Stimulated activated naive CD8-positive, alpha-beta T cell treated with anti-CD3 and anti-CD28 coated beads, Interleukin-15, Interleukin-2, amounts not matched to agents 100 U/mL and 50 U/mL, for 24 hours (primary cell): ENCODE measurements at regions not wholly inside any gene's neighbourhood (a gene's known extent, or its start where the extent isn't known, plus 50 kb on each side); places are given as distances from the start of the nearest gene placed in this dataset.
"Not testable (repeated sequence)": the region's sequence is repeated elsewhere in the genome, so short reads cannot be mapped to it uniquely, and the experiment has no call there.

Source experiments
- ATAC-seq: fragments of 150-1000 bp; cut with Tn5 transposase; one replicate; pipeline ENCODE4 v1.10.0; 2021
- DNase-seq: peaks from one replicate; pipeline ENCODE4 v3.0.0; 2021

DNA sequence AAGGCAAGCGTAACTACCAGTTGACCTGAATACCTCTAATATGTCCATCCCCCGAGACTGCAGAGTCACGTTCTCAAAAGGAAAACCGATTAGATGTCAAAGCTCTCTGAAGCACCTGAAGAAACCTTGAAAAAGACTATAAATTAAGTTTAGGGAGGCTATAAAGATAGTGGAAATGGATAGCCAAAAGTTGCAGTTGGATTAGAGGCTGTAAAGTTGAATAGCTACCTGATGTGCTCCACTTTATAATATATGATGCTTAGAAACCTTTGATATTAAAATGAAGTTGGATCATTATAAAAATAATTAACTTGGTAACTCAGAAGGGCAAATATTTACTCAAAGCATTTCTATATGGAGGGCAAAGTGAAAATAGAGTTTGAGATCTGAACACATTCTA lies 506.6 kb upstream of the AGA start:
- no peak for ATAC-seq
- DNase-seq: no peak

DNA sequence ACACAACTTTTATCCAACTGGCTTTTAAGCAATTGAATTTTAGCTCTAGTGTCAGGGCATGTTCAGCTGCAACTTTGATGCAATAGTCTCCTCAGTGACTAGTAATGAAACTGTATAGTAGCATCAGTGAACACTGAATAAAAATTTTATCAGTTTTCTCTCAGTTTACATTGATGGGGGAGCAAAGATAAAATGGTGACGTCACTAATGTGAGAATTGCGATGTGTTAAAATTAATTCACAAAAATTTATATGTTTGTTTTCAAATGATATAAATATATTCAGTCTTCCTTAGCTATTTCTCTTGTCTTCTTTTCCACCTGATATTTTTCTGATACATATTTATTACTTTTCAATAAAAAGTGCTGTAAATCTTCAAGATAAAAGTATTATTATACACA lies 508.8 kb upstream of the AGA start:
- ATAC-seq: no peak
- DNase-seq: no peak

DNA sequence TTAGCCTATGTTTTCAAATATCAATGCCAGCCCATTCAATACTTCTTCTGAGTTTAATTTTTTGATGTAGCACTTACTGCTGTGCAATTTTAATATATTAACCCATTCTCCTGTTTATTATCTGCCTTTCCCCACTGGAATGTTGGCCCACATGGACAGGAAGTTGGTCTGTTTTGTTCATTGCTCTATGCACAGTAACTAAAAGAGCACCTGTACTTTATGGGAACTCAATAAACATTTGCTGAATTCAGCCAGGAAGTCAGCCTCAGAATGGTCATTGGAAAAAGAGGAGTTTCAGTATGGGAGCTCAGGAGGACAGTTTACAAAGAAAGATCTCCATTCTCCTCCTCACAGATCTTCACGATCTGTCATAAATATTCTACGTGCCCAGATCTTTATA lies 510.5 kb upstream of the AGA start:
- no peak for DNase-seq
- ATAC-seq: no peak

DNA sequence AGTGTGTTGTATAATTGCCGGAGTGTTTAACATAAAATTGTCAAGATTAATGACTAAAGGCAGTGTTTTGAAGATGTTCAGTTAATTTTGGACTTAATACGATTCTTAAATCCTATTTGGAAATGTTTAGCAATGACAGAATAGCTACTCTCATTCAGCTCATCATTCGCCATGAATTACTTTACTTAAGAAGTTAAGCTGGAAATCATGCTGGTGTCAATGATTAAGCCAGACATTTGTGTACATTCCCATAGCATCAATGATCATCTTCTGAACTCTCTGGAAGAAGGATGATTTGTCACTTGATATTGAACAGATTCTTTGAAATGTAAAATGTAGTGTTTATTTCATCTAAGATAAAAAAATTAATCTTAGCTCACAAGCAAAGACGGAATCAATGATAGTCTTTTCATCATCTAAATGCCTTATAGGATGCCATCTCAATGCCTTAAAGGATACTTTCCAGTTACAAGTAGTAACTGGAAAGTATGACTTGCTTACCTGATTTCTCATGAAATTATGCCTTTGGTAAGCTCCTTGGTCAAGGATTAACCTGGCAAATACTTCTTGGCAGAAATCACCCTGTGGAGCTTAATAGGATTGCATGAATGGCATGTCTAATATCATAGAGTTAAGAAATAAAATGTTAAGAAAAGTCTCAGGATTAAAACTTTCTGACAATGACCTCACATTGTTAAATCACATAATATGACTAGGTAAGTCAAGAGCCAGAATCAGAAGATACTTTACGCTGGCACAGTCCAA lies 515.5 kb upstream of the AGA start:
- DNase-seq: no peak
- no peak for ATAC-seq

DNA sequence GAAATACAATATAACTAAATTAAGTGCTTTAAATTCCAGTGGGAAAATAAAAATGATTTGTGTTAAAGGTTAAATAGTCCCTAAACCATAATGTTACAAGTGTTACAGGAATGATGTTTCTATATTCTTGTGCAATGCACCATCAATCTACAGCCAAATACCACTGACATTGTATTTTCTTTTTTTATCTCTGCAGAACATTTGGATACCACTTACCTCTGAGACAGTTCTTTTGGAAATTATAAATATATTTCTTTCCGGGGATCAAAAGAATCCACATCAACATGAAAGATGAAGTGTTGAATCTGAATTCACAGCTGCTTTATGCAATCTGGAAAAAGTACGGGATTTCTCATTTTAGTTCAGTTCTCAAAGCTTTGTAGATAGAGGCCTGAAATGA lies 518.3 kb upstream of the AGA start:
- DNase-seq (no peak), ATAC-seq (no peak)

DNA sequence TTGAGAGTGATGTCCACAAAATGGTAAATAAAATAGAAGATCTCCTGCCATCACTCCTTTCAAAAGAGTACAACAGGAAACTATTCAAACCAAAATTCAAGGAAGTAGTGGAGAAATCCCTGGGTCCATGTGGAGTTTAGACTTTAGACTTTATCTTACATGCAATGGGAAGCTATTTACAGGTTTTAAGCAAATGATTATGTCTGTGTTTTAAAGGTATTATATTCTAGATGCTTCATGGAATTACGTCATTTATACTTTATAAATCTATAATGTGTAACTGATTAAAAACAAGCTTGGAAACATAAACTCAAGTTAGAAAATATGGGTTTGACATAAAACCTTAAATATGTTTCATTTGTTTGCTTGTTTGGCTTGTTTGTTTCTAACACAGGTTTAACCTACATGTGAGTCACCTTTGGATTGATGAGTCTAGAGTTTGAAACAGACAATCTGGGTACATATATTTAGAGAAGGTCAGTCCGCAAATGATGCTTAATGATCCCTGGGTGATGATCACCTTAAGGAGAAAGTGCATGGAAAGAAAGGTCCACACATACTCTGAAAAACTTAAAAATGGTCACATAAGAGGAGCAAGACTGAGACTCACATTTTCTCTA lies 519.6 kb upstream of the AGA start:
- no peak for DNase-seq

DNA sequence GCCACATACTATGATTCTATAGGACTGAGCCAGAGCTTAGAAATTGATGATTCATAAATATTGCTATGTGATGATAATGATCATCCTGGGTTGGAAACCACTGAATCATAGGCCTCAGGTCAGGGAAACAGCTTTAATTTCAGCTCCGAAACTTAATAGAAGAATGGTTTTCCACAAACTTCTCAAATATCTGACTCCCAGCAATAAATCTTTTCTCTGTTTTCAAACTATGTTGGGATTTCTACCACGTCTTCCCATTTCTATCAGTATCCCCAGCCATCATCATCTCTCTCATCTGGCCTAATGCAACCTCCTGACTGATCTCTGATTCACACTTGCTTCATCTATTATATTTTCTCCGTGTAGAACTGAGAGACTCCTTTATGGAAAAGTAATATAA lies 521.8 kb upstream of the AGA start:
- no peak for DNase-seq

More for the DNA sequence above, 519.6 kb upstream of the AGA start:
- no peak for ATAC-seq

DNA sequence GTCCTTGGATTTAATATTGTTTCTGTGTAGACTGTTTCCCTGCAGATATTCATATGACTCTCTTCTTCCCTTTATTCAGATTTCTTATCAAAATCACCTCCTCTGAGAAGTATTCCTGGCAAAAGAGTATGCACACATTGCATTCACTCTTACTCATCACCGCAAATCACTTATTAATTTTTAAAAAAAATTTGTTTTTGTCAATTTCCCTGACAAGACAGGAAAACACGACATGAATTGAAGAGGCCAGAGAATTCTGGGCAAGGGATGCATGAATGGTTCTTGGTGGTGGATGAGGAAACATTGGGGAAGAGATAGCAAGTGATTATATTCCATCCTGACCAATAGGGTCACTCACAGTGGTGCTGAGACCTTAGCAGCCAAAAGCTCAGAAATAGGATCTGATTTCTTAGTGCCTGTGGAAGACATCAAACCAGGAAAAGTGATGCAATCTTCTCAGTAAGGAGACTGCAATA lies 522.5 kb upstream of the AGA start:
- DNase-seq: no peak
- ATAC-seq: no peak

More for the DNA sequence above, 521.8 kb upstream of the AGA start:
- ATAC-seq: no peak

DNA sequence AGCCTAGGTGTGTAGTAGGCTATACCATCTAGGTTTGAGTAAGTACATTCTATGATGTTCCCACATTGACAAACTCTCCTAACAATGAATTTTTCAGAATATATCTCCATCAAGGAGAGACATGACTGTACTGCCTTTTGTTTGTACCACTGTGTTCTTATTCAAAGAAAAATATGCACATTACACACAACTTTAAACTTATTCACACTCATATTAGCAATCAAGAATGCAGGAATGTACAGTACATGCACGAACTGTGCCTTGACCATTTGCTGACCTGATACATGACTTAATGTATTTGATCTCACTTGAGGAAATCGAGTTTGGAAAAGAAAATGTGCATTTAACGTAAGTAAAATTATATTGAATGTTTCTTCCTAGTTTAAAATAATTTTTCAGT lies 525.1 kb upstream of the AGA start:
- DNase-seq (no peak), ATAC-seq (no peak)

DNA sequence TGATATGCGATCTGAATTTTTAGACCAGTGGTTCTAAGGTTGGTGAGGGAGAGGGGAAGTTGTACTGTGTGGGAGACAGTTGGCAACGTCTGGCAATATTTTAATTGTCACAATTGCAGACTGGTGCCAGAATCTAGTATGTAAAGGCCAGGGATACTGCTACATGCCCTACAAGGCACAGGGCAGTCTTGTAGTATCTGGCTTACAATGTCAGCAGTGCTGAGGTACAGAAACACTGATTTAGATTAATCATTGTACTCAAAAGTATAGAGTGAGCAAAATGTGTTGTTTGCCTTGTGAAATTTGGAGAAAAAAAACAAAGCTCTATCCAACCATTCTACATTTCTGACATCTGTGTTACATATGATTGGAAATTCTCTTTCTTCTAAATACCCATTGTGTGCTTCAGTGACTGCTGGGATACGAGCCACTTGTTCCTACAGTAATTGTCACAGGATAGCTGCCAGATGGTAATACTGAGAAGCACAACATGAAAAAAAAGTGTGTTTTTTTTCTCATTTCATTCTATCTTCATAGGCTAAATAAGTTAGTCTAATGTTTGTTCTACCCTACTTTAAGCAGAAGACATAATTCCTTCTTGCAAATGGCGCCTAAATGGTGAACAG lies 526.7 kb upstream of the AGA start:
- no peak for DNase-seq
- ATAC-seq: no peak

DNA sequence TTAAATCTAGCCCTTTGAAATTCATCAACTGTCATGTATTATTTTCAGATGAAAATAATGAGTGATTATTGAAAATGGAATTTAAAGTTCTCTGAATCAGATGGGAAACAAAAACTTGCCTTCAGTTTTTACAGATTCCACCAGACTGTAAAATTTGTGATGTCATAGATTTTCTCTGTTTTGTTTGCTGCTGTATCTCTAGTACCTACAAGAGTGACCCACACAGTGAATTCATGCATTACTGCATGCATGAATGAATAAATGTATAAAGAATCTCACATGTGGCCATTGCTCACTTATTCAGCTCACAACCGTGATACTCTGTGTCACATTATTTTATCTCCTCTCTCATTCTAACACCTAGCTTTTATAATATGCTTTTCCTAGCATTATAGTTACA lies 532.2 kb upstream of the AGA start:
- ATAC-seq: no peak
- no peak for DNase-seq

DNA sequence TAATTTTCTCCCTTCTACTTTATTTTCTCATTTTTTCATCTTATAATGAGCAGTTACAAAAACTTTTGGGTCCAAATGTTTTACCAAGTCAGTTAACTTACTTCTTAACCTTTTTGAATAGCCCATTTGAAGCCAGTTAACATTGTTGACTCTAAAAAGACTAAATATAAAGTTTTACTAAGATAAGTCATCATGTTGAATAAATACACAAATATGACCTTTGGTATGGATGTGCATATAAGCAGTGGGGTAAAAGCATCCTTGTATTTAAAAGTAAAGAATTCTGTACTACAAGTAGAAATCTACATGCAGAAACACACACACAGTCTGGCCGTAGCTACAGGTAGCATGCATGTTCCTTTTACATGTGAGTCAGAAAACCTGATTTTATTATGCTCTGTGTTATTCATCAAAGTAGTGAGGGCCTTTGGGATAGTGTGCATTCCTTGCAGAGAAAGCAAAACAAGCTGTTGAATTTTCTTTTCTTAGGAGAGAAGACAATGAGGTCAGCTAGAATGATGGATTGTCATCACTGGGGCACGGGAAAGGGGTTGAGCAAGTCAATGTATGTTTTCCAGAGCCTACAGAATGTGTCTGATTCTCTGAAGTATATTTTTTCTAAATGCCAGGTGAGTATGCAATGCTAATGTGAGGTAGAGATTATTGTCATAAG lies 533.2 kb upstream of the AGA start:
- DNase-seq (no peak), ATAC-seq (no peak)

DNA sequence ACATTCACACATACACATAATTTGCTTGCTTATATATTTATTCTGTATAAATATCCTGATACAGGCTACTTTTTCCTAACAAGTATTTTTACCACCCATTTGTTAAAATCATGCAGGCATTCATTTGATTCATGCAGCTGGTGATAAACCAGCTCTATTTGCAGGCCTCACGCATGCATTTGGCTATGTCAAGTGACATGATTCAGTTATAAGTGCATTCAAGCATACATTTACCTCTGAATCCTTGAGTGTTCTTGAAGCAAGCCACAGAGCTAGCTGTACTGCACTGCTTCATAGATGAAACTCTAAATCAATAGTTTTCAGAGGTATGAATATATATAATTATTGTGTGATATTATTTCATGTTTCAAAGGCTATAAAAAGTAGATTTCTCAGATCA lies 544.0 kb upstream of the AGA start:
- DNase-seq (no peak), ATAC-seq (no peak)

DNA sequence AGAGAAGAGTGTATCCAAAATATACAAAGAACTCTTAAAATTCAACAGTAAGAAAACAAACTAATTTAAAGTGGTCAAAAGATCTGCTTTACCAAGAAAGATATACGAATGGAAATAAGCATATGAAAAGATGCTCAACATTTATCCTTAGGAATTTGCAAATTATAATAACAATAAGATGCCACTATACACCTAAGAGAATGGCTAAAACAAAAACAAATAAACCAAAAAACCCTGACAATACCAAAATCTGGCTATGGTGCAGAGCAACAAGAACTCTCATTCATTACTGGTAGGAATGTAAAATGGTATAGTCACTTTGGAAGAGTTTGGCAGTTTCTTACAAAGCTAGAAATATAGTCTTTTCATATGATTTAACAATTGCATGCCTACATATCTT lies 545.7 kb upstream of the AGA start:
- DNase-seq (no peak), ATAC-seq (no peak)

DNA sequence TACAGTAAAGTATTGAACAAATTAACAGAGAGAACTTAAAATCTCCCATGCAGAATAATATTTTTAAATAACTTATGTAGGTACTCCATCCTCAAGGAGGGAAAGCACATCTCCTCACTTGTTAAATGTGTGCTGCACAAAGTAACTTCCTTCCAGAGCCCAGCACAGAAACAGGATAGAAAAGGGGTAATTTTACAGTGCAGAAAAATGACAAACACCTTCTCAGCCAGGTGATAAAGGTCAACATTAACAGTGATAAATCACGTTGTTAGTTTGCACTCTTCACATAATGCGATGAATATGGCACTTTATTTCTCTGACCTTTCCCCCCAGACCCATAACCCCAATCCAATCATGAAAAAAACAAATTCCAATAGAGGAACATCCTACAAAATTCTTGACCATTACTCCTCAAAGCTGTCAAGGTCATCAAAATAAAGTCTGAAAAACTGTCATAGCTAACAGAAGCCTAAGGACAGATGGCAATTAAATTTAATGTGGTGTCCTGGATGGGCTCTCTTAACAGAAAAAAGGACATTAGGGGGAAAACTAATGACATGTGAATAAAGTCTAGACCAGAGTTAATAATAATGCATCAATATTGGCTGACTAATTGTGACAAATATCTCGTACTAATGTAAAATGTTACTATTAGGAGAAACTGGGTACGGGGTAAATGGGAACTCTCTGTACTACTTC lies 547.4 kb upstream of the AGA start:
- DNase-seq: no peak
- ATAC-seq: no peak

DNA sequence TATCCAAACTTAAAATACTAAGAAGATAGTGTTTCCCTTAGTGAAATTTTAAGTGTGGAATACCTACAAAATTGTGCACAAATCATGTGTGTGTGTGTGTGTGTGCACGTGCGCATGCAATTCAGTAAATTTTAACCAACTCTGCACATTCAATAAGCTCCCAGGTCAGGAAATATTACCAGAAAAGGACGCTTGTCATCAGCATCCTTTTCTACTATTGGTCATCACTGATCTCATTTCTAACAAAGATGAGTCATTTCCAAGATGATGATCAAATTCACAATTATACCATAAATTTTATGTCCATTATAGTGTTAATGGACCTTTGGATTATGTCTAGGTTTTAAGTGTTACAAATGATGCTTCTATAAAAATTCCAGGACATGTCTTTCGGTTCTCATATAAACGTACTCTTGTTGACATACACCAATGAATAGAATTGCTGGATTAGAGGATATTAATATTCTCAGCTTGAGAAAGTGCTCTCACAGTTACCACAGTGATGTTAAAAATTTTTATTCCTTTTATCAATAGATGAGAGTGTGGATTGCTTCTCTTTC lies 560.9 kb upstream of the AGA start:
- DNase-seq: no peak
- ATAC-seq: no peak

DNA sequence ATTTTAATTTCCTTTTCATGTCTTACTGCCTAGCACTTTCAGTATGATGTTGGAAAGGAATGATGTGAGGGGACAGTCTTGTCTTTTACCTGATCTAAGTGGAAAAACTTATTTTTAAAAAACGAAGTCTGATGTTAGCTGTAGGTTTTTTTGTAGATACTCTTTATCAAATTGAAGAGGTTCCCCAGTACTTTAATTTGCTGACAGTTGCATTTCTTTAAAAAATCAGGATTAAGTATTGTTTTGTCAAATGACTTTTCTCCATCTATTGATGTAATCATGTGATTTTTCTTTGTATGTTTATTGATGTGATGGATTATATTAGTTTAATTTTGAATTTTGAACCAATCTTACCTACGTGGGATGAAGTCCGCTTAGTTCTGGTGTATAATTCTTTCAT lies 568.4 kb upstream of the AGA start:
- no peak for ATAC-seq
- no peak for DNase-seq

DNA sequence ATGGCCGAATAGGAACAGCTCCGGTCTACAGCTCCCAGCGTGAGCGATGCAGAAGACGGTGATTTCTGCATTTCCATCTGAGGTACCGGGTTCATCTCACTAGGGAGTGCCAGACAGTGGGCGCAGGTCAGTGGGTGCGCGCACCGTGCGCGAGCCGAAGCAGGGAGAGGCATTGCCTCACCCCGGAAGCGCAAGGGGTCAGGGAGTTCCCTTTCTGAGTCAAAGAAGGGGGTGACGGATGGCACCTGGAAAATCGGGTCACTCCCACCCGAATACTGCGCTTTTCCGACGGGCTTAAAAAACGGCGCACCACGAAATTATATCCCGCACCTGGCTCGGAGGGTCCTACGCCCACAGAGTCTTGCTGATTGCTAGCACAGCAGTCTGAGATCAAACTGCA lies 572.8 kb upstream of the AGA start:
- not testable (repeated sequence) for ATAC-seq, DNase-seq

DNA sequence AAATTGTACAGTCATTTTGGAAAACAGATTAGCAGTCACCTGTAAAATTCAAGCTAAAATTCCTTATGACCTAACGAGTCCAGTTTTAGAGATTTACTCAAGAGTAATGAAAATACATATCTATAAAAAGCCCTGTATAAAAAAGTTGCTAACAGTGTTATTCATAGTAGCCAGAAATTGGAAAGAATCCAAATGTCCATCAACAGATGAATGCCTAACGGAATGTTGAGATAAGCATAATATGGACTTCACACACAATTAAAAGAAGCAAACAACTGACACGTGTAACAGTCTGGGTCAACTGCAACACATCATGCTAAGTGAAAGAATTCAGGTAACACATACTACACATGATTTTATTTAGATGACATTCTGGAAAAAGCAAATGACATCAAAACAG lies 584.8 kb upstream of the AGA start:
- no peak for ATAC-seq

DNA sequence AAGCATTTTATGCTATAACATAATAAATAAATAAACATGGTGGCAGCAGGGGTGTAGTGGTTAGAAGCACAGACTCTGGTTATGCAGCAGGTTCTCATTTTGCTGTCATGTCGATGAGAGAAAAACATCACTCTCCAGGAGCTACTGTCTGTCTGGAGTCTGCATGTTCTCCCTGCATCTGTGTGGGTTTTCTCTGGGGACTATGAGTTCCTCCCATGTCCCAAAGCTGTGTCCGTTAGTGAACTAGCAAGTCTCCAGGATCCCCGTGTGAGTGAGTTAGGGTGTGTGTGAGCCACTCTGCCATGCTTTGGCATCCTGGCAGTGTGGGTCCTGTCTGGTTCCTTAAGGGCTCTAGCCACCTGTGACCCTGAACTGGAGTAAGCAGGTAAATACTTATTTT lies 585.6 kb upstream of the AGA start:
- no peak for ATAC-seq
- no peak for DNase-seq

More for the DNA sequence above, 584.8 kb upstream of the AGA start:
- no peak for DNase-seq

DNA sequence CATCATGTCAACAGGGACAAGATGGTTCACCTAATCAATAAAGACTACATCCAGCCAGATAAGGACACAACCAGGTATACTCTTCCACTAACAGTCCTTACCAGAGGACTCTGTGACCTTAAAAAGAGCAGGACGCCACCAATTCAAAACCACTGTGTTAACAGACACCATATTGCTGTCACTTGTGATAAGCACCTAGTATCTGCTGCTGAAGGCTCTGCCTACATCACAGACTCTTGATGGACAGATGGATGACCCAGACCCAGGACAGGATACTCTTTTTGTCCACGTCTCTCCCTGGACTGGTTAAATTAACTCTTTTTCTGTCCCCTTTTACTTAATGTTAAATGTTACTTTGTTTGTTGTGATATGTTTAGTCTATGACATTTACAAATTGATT lies 586.2 kb upstream of the AGA start:
- no peak for ATAC-seq
- no peak for DNase-seq
